Endothelial cell of umbilical vein (primary cell): ENCODE measurements at regions not wholly inside any gene's neighbourhood (a gene's known extent, or its start where the extent isn't known, plus 50 kb on each side); places are given as distances from the start of the nearest gene placed in this dataset.

Experiments used
- EZH2 ChIP-seq: IDR thresholded peaks from 2 replicates; pipeline ENCODE4 v1.6.1; 2012; ENCODE audit warnings: borderline replicate concordance, low read depth, mild to moderate bottlenecking, moderate library complexity, low read length, inconsistent platforms; ENCODE audit not compliant: severe bottlenecking
- MYC ChIP-seq: IDR thresholded peaks from one replicate; pipeline ENCODE4 v1.6.1; 2011; ENCODE audit warnings: mild to moderate bottlenecking, low read depth, low read length
- TF ChIP-seq, protein P1 (sequence below), 2 donors: IDR thresholded peaks; 1 replicate in 1 of 2; 2 replicates in 1 of 2; pipeline ENCODE4 v1.5.1; 2011; ENCODE audit warnings: low read length in 2 of 2, mild to moderate bottlenecking in 2 of 2, moderate library complexity in 2 of 2, control low read depth in 1 of 2, inconsistent platforms in 1 of 2, low read depth in 1 of 2; ENCODE audit not compliant: insufficient read depth in 1 of 2; ENCODE audit errors: extremely low read depth in 1 of 2

DNA sequence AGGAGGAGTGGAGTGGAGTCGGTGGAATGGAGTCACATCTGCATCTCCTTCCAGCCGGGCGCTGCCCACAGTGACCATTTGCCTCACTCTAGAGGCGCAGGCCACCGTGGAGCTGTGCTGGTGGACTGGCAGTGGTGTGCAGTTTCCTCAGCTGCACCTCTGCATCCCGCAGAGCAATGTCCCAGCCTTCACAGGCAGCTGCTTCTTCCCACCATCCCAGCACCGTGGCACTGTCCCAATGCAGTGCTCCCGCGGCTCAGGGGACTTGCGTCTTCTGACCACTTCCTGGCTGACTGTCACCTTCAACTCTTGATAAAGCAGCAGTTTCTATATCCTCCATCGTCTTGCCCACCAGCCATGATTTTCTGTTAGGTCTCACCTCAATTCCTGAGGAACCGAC, 90.3 kb upstream of the SFMBT2 start:
- TF ChIP-seq, protein P1, sequence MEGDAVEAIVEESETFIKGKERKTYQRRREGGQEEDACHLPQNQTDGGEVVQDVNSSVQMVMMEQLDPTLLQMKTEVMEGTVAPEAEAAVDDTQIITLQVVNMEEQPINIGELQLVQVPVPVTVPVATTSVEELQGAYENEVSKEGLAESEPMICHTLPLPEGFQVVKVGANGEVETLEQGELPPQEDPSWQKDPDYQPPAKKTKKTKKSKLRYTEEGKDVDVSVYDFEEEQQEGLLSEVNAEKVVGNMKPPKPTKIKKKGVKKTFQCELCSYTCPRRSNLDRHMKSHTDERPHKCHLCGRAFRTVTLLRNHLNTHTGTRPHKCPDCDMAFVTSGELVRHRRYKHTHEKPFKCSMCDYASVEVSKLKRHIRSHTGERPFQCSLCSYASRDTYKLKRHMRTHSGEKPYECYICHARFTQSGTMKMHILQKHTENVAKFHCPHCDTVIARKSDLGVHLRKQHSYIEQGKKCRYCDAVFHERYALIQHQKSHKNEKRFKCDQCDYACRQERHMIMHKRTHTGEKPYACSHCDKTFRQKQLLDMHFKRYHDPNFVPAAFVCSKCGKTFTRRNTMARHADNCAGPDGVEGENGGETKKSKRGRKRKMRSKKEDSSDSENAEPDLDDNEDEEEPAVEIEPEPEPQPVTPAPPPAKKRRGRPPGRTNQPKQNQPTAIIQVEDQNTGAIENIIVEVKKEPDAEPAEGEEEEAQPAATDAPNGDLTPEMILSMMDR (IDR thresholded peaks at IDR 0.05; ENCODE audit: extremely low read depth in 1 of 2, insufficient read depth in 1 of 2, low read depth in 1 of 2, low read length in 2 of 2), result no peak
- no peak for TF ChIP-seq EZH2
- TF ChIP-seq MYC, result no peak
